ENCODE measurements at regions not wholly inside any gene's neighbourhood (a gene's known extent, or its start where the extent isn't known, plus 50 kb on each side); places are given as distances from the start of the nearest gene placed in this dataset.
A peak's percentile ranks its signal among the peaks of the same experiment; 100 is the strongest.

GRCh38 chr6:71393981-71394432 is 105.4 kb downstream of the OGFRL1 start:
- ATAC-seq = peak; percentile 67
- TF ChIP-seq POU6F1 (CRISPR knock-in tag; IDR thresholded peaks at IDR 0.05; ENCODE audit: borderline replicate concordance, low read depth) (no peak), ISL1 (CRISPR knock-in tag; IDR thresholded peaks at IDR 0.05) (peak; percentile 30; the same call in 1 of the 2 replicates)

GRCh38 chr6:71394926-71395325 is 106.3 kb downstream of the OGFRL1 start:
- TF ChIP-seq ZFP3 (CRISPR knock-in tag; IDR thresholded peaks at IDR 0.05) = no peak
- no peak for TF ChIP-seq PPARA (CRISPR knock-in tag; IDR thresholded peaks at IDR 0.05; ENCODE audit: borderline replicate concordance)
- TF ChIP-seq TCF4 (CRISPR knock-in tag; IDR thresholded peaks at IDR 0.05; ENCODE audit: borderline replicate concordance) = no peak
- ATAC-seq = no peak

GRCh38 chr6:71395731-71396409 is 107.3 kb downstream of the OGFRL1 start:
- TF ChIP-seq ZC3H10 (CRISPR knock-in tag; IDR thresholded peaks at IDR 0.05) (no peak), PPARA (CRISPR knock-in tag; IDR thresholded peaks at IDR 0.05; ENCODE audit: borderline replicate concordance) (no peak), ZNF565 (CRISPR knock-in tag; conservative IDR thresholded peaks at IDR 0.05; ENCODE audit: low read depth) (no peak), ZFP30 (CRISPR knock-in tag; IDR thresholded peaks at IDR 0.05) (no peak), OSR1 (CRISPR knock-in tag; IDR thresholded peaks at IDR 0.05) (no peak), ZNF70 (CRISPR knock-in tag; IDR thresholded peaks at IDR 0.05) (no peak), ZNF8 (CRISPR knock-in tag; IDR thresholded peaks at IDR 0.05) (no peak), ISL1 (CRISPR knock-in tag; IDR thresholded peaks at IDR 0.05) (no peak), SNAI2 (CRISPR knock-in tag; IDR thresholded peaks at IDR 0.05) (no peak), POU6F1 (CRISPR knock-in tag; IDR thresholded peaks at IDR 0.05; ENCODE audit: borderline replicate concordance, low read depth) (no peak), CSRNP3 (CRISPR knock-in tag; IDR thresholded peaks at IDR 0.05) (no peak), BACH2 (CRISPR knock-in tag; IDR thresholded peaks at IDR 0.05; ENCODE audit: borderline replicate concordance) (no peak), TCF4 (CRISPR knock-in tag; IDR thresholded peaks at IDR 0.05; ENCODE audit: borderline replicate concordance) (no peak), TOX (CRISPR knock-in tag; IDR thresholded peaks at IDR 0.05; ENCODE audit: borderline replicate concordance) (no peak), CSDC2 (CRISPR knock-in tag; IDR thresholded peaks at IDR 0.05) (no peak), CREB5 (CRISPR knock-in tag; IDR thresholded peaks at IDR 0.05; ENCODE audit: low read depth) (no peak), RARB (CRISPR knock-in tag; IDR thresholded peaks at IDR 0.05) (no peak), PATZ1 (CRISPR knock-in tag; IDR thresholded peaks at IDR 0.05; ENCODE audit: borderline replicate concordance) (no peak)
- ATAC-seq = peak; percentile 11; the same call in 1 of the 3 replicates

- TF ChIP-seq CSRNP3 (CRISPR knock-in tag; IDR thresholded peaks at IDR 0.05) (no peak), CSDC2 (CRISPR knock-in tag; IDR thresholded peaks at IDR 0.05) (no peak), ZNF70 (CRISPR knock-in tag; IDR thresholded peaks at IDR 0.05) (no peak)
- ATAC-seq = no peak
Measured at GRCh38 chr6:71396410-71396801, 107.8 kb downstream of the OGFRL1 start.

Data from SK-N-SH treated with all-trans-retinoic acid at 6 μM for 48 hours (cell line).